Inflammatory macrophage treated with lipopolysaccharide for 1 hour (primary cell): ENCODE measurements at regions not wholly inside any gene's neighbourhood (a gene's known extent, or its start where the extent isn't known, plus 50 kb on each side); places are given as distances from the start of the nearest gene placed in this dataset.

Experiments
- DNase-seq, 2 donors: peaks; one replicate each; pipeline ENCODE4 v3.0.0-alpha.2; 2020 to 2022

DNA sequence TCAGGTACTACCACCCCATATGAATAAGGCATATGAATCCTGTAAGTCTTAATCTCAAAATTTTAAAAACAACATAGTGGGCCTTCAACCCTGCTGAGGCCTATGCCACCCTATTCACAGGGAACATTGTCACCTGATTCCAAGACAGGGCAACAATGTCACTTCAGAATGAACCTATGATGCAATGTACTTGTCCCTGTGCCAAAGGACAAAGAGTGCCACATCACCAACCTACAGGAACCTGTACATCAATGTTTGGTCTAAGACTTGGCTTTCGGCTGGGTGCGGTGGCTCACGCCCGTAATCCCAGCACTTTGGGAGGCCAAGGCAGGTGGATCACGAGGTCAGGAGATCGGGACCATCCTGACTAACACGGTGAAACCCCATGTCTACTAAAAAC, 318.5 kb upstream of the JARID2 start:
- no peak for DNase-seq

DNA sequence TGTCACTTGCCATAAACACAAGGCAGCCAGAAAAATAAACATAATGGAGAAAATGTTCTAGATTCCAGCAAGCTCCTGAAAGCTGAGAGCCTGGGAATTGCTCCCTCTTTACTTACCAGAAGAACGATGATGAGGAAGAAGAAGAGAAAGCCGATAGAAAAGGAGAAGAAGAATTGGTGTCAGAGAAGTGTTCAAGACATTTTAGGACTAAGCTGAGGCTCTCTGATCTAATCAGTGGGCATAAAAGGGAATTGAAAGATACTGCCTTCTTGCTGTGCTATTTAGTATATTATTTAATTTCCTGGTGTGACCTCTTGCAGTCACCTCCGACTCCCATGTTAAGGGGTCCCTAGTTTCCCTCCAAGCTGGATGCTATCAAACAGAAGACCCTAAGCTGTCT, 316.6 kb upstream of the JARID2 start:
- peak in 1 of 2 donors; percentile 29 for DNase-seq

DNA sequence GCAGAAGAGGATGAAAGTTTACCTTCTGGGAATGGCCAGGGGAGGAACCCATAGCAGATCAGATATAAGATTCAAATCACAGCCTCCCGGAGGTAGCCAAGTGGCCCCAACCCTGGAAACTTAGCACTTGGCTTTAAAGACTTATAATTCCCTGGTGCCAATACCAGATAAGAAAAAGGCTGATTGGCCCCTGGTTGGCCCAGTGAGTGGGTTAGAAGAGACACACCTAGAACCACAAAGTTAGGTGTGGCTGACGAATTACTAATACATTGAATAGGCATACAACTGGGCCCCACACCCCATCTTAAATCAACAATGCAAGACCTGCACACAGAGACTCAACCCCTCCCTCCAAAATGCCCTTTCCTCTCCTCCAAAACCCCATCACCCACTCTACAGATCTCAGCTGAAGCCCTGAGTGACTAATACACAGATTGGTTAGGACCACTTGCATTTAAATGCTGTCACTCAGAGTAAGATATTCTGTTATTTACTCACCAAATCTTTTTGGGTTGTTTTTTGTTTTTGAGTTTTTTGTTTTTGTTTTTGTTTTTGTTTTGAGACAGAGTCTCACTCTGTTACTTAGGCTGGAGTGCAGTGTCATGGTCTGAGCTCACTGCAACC, 315.4 kb upstream of the JARID2 start:
- no peak for DNase-seq

DNA sequence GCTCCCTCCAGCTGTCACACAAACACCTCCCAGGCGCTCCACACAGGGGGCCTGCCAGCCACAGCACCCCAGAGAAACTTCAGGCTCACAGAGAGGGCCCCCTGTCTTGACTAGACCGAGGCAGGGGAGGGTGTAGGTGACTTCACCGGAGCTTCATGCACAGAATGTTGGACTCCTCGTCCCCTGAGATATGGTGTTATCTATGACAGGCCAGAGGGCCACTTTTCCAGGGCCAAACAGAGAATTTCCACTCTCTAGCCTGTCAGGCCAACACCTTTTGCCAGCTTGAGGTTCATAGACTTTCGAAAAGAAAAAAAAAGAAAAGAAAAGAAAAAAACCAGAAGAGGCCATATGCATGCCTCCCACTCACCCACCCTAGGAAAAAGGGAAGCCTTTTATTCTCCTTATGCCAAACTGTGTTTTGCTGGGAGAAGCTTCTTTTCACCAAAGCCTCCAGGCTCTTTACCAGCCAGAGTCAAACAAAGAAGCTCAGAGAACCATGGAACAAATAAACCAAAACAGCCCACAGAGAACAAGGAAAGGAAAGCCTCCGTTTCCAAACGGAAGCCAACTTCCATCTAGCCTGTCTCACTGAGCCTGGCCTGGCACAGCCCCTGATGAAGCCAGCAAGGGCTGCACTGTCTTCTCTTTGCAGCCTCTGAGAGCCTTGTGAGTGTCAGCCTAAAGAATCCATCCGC, 313.2 kb upstream of the JARID2 start:
- DNase-seq, result peak; percentile 38 to 50

DNA sequence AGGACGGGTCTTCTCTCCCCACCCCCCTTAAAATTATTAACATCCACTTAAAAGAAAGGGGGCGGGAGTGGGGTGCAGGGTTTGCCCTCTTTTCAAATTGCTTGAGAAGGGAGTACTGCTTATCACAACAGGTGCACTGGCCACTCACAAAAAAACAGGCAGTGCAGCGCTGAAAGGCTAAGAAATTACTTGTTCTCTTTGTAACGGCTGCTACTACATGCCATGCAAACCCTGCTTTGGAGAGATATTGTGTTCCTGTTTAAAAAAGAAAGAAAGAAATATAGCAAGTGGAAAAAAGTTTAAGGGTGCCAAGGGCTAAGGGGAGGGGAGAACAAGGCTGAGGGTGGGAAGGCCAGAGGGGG, 312.7 kb upstream of the JARID2 start:
- DNase-seq, result no peak

DNA sequence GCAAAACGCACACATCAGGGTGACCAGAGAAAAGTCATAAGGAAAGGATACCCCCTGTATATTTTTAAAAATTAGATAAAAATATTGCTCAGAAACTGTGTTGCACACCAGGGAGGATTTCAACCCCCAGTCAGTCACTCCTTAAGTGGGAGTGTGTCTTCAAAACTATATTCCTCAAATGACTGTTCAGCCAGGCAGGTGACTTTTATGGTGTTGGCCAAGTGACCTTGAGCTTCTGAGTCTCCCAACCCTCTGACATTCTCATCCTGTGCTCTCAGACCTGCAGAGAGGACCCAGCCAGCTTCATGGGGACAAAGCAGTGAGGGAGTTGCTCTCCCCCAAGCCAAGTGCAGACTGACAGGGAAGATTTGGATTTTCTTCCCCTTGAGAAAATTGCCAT, 311.9 kb upstream of the JARID2 start:
- no peak for DNase-seq

DNA sequence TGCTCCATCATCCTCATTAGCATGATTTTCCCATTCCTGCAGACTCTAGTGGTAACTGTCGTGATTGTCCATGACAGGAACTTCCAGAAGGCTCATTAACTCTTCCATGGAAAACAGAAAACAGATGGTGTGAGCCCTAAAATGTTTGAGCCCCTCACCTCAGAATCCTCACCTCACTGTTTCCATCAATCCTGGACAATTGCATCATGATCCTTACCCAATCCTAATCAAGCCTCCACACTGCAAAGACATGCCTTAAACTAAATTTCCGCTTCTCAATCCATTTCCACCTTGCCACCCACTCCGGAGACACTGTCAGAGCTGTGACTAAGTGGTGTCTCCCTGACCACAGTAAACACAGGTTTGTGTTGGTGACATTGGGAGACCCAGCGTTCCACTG, 311.0 kb upstream of the JARID2 start:
- DNase-seq, result no peak

DNA sequence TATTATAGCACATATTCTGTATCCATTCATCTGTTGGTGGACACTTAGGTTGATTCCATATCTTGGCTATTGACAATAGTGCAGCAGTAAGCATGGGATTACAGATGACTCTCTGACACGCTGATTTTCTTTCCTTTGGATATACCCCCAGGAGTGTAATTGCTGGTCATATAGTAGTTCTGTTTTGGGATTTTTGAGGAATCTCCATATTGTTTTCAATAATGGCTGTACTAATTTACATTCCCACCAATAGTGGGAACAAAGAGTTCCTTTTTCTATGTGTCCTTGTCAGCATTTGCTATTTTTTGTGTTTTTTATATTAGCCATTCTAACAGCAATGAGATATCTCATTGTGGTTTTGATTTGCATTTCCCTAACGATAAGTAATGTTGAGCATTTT, 309.0 kb upstream of the JARID2 start:
- peak; percentile 31 to 42 for DNase-seq

DNA sequence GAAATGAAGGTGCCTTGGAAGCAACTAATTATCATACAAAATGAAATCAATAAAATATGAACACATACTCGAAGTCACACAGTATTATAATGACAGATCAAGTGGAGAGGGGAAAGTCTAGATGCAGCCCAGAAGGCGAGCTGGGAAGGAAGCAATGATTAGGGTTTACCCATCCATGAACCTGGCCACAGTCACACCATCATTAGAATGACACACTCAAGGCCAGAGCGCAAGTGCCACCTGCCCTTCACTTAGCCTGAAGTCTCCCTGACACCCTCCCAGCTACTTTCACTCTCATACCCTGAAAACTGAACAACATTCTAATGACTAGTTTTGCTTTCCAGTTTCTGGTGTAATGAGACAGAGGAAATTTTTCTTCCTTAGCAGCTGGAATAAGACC, 302.8 kb upstream of the JARID2 start:
- DNase-seq, result no peak

DNA sequence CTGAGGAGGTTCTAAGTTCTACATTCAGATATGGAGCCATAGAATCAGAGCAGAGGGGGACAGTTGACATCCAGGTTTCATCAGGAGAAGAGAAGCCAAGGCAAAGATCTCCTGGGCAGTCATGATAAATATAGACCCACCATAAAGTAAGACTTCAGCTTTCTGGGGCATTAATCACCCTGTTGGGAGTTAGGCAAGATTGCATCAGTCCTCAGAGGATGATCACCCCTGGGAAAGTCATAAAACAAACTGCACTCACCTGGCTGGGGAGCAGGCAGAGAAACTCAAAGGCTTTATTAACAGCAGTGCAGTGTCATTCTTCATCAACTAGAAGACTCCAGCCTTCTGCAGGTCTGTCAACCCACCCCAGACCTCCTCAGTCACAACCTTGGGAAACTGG, 301.3 kb upstream of the JARID2 start:
- no peak for DNase-seq

DNA sequence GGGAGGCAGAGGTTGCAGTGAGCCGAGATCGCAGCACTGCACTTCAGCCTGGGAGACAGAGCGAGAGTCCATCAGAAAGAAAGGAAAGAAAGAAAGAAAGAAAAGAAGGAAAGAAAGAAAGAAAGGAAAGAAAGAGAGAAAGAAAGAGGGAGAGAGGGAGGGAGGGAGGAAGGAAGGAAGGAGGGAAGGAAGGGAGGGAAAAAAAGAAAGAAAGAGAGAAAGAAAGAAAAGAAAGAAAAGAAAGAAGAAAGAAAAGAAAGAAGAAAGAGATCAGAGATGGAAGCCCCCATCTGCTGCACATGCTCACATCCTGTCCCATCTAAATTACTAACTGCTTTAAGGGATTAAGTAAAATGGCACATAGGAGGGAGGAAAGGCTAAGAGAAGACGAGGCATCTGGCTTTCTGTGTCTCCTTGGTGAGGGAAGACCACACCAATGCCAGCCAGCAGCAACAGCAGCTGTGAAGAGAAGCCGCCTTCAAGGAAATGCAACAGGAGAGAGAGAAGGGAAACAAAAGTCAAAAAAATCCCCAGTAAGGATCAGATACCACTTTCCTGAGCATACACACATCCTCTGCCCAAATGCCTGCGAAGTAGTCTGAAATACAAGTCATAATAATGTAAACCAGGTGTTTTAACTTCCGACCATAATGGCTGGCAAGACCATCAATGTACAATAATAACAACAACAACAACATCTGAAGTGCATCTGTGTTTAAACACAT, 300.2 kb upstream of the JARID2 start:
- no peak for DNase-seq

DNA sequence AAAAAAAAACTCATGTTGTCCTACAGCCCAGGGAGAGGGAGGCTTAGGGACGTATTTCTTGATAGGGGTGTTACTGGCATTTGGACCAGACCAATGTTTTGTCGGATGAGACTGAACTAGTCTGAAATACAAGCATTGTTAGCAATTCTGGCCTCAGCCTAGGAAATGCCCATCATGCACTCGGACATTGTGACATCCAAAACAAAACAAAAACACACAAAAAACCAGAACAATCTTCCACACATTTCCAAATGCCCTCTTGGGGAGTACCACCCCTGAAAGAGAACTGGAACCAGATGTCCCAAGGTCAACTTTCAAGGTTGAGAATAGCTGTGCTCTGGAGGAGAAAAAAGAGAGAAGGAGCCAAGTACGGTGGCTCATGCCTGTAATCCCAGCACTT, 299.1 kb upstream of the JARID2 start:
- DNase-seq, result peak; percentile 19 to 37

DNA sequence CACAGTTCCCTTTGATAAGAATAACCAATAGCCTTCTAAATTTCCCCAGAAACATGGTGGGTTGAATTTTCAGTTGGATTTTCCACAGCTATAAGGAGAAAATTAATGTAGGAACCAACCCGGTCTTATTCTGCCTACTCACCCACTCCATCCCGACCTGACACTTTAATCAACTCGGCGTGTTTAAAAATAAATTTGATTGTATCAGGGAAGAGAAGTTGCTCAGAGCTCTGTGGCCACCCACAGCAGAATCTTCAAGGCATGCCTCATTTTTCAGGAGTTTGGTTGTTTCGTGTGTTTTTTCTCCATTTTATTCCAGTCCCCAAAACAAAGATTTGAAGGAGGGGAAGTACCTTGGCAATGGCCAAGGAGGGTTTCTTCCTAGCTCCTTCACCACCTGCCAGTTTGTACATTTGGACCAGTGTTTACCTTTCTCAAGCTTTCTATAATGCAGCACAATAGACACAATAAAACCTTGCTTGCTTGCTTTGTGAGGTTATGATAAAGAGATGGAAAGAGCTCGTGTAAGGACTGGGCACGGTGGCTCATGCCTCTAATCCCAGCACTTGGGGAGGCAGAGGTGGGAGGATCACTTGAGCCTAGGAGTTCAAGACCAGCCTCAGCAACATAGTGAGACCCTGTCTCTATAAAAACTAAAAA, 297.2 kb upstream of the JARID2 start:
- DNase-seq, result no peak

DNA sequence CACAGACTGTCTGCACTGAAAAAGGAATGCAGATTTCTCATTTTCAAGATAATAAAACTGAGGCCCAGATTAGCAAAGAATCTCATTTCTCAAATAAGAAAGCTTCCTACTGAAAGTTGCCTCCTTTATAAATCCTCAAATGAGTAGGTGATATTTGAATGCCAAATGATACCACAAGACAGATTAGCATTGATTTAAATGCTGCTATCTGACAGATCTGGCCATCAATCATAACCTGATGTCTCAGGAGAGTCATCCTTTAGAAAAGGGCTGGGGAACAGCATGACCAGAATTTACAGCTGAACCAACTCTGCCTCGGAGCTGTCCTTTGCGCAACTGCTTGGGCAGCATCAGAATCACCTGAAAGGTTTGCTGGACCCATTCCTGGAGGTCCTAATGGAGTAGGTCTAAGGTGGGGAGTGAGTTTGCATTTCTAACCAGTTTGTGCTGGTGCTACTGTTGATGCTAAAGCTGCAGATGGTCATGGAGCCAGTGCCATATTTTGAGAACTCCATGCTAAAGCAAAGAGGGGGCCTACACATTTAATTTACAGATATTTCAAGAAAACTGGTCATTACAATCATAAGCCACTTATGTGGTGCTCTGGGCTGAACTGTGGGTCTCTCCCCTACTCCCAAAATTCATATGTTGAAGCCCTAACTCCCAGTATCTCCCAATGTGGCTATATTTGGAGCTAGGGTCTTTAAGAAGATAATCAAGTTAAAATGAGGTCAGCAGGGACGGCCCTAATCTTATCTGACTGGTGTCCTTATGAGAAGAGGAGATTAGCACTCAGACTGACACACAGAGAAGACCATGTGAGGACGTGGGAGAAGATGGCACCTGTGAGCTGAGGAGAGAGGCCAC, 295.5 kb upstream of the JARID2 start:
- DNase-seq, result no peak

DNA sequence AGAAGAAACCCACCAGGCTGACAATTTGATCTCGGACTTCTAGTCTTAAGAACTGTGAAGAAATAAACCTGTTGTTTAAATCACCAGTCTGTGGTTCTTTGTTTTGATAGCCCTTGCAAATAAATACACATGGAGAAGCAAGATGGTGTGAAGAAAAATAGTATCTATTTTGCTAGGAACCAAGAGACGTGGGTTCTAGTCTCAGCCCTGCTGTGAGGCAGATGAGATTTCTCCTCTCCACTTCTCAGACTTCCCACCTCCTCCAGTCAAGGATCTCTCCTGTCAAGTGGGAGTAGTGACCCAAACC, 294.9 kb upstream of the JARID2 start:
- DNase-seq, result no peak

DNA sequence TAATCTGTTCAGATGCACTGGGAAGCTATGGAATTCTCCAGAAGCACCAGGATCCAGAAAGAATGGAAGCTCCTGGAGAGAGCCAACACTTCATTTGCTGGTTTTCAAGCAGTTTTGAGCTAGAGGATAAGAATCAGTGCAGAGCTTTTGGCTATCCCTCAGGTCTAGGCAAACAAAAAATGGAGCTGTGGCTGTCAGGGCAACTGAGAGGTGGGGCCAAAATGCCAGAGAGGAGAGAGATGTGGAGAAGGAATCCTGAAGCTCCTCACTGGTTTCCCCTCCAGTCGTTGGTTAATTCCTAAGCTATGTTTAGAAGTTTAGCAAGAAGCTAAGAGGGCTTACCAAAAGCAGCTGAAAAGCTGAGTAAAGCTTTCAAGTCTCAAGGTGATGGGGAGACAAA, 294.2 kb upstream of the JARID2 start:
- DNase-seq, result no peak

DNA sequence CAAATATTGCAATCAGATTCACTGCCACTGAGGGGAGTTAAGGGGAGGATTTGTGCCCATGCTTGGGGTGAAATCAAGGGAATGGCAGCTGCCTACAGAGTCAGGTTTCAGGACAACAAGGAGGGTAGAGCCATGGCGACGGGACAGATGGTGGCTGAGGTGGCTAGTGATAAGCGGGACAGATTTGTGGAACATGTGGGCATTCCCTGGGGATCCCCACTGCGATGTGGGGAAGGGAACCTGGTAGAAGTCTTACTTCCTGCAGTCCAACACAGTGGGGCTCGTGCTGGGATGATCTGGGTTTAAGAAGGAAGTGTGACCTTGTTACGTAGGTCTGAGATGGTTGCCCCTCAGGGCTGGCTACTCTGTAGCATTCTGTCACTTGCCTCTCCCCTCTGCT, 292.0 kb upstream of the JARID2 start:
- DNase-seq, result peak; percentile 36 to 70

DNA sequence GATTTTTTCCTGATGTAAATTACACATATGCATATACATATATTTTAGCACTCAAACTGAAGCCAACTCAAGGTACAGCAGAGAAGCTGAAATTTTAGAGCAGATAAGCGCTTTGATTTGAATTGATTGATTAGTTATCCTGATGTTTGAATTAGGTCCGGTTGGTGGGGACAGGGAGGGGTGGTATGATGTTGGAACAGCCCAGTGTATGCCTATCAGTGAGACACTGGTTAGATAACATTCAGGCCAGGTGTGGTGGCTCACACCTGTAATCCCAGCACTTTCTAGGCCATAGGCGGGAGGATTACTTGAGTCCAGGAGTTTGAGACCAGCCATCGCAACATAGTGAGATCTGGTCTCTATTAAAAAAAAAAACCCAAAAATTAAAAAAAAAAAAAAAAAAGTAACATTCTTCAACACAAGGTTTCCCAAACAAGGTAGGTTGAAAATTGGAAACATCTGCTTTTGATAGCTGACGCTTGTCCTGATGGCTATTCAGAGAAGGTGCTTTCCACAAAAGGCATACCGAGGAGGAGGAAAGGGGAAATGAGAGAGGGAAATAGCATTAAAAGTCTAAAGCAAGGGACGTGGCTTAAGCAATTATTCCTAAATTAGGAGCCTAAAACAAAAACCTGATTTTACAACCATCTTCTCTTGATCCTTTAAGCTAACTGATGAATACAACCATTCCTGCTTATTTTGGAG, 288.4 kb upstream of the JARID2 start:
- DNase-seq, result peak; percentile 63 to 77

DNA sequence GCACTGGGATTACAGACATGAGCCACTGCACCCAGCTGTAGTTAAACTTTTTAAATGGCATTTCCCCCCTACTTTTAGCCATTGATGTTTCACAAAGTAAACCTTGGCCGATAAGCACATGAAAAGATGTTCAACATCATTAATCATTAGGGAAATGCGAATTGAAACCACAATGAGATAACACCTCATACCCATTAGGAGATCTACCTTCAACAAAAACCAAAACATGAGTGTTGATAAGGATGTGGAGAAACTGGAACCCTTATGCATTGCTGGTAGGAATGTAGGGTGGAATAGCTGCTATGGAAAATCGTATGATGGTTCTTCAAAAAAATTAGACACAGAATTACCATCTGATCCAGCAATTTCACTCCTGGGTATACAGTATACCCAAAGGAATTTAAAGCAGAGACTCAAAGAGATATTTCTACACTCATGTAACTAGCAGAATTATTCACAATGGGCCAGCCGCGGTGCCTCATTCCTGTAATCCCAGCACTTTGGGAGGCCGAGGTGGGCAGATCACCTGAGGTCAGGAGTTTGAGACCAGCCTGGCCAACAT, 286.5 kb upstream of the JARID2 start:
- DNase-seq, result no peak

DNA sequence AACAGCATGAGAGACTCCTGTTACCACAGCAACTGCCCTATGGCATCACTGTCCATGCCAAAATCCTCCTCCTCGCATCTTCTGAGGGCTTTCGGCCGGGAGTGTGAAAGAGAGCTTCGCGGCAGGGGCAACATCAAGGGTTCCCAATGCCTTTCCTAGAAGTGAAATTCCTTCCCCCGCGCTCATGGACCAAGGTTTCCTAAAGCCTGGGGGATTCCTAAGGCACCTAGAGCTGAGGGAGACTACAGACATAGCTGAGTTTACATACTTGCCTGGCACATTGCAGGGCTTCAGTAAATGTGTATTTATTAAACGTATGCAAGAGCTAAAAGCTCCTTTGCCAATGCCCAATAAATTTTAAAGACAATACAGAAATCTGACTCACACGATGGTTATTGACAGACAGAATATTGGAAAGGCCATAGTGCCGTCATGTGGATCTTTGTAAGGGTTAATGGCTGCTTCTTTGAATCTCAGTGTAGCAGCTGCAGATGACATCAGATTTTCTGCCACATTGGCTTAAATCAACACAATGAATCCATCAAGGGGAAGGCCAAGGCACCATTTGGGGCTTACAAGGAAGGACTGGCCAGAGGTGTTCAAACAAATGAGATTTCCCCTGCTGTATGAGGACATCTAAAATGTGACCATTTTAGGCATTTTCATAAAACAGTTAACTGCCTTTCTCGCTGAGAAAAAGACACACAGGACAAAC, 281.2 kb upstream of the JARID2 start:
- no peak for DNase-seq

DNA sequence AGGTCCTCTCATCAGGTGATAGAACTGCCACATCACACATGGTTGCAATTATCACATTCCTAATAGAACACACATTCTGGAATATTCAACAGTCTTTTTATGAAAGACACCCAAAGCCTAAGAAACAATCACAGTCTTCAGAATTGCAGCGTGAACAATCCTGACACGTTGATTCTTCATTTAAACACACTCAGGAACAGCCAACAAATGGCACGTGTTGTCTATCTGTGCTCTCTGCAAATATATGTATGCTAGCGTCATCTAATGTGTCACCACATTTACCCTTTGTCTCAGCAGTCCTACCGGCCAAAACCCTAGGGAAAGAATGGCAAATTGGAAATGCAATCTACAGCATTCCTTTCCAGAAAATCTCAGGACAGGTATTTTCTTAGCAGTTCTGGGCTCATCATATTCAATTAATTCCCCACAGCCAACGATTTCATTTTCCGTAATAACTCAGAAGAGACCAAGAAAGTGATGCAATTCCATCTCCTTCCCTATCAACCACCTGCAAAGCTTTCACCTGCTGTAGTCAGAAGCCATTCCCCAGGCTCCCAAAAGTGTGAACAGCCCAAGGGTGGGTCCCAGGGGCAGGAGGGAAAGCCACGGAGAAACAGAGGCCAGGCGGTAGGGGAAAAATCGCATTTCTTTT, 280.3 kb upstream of the JARID2 start:
- DNase-seq, result no peak
